NB4 (cell line): ENCODE measurements at regions not wholly inside any gene's neighbourhood (a gene's known extent, or its start where the extent isn't known, plus 50 kb on each side); places are given as distances from the start of the nearest gene placed in this dataset.

Experiments used
- MYC ChIP-seq: IDR thresholded peaks from 2 replicates; pipeline ENCODE4 v1.6.1; 2011; ENCODE audit warnings: low read depth, low read length
- POLR2A ChIP-seq: IDR thresholded peaks from 2 replicates; pipeline ENCODE4 v1.6.1; 2011; ENCODE audit warnings: mild to moderate bottlenecking; ENCODE audit not compliant: insufficient read length; ENCODE audit errors: extremely low read depth

- TF ChIP-seq MYC (no peak), POLR2A (no peak)
Observed at GRCh38 chr1:187948170-187948794, 1119.5 kb downstream of the PLA2G4A start.
